Epithelial cell of esophagus (primary cell): ENCODE measurements at regions not wholly inside any gene's neighbourhood (a gene's known extent, or its start where the extent isn't known, plus 50 kb on each side); places are given as distances from the start of the nearest gene placed in this dataset.

ENCODE experiments used
- DNase-seq: peaks from one replicate; pipeline ENCODE4 v3.0.0; 2010; ENCODE audit warnings: low read depth
- H3K4me3 ChIP-seq: 2 replicates; pipeline ENCODE4 v1.5.1; 2011; ENCODE audit warnings: mild to moderate bottlenecking, low read length, control low read depth
- CTCF ChIP-seq: IDR thresholded peaks from 2 replicates; pipeline ENCODE4 v1.5.1; 2011; ENCODE audit warnings: low read depth, mild to moderate bottlenecking, low read length, control low read depth, inconsistent platforms; ENCODE audit not compliant: insufficient read depth; ENCODE audit errors: missing control alignments

- no peak for DNase-seq
- no peak for TF ChIP-seq CTCF
- H3K4me3 ChIP-seq = no peak overlapping the region
Observed at GRCh38 chr13:26948353-26948752, 187.8 kb upstream of the GPR12 start.

GRCh38 chr13:26946684-26947343 lies 186.2 kb upstream of the GPR12 start:
- peak; percentile 76 for TF ChIP-seq CTCF
- DNase-seq = peak; percentile 63
- no peak overlapping the region for H3K4me3 ChIP-seq

GRCh38 chr13:26943748-26944147 lies 183.2 kb upstream of the GPR12 start:
- no peak for TF ChIP-seq CTCF
- DNase-seq = no peak
- H3K4me3 ChIP-seq = no peak overlapping the region

GRCh38 chr13:26942184-26942583 lies 181.6 kb upstream of the GPR12 start:
- no peak overlapping the region for H3K4me3 ChIP-seq
- TF ChIP-seq CTCF = no peak
- DNase-seq = no peak

GRCh38 chr13:26941345-26942174 lies 181.0 kb upstream of the GPR12 start:
- TF ChIP-seq CTCF = no peak
- H3K4me3 ChIP-seq = no peak overlapping the region
- DNase-seq = peak; percentile 45

GRCh38 chr13:26934096-26934495 lies 173.5 kb upstream of the GPR12 start:
- no peak for TF ChIP-seq CTCF
- no peak overlapping the region for H3K4me3 ChIP-seq
- DNase-seq = no peak
